RWPE2 (cell line): ENCODE measurements at regions not wholly inside any gene's neighbourhood (a gene's known extent, or its start where the extent isn't known, plus 50 kb on each side); places are given as distances from the start of the nearest gene placed in this dataset.
"Not testable (repeated sequence)": the region's sequence is repeated elsewhere in the genome, so short reads cannot be mapped to it uniquely, and the experiment has no call there.

ENCODE experiments used
- ATAC-seq: fragments of 200-7000 bp; cut with Tn5 transposase; 3 replicates; pipeline ENCODE4 v1.9.1; 2021; ENCODE audit warnings: low read depth
- DNase-seq: peaks from one replicate; pipeline ENCODE4 v3.0.0-alpha.2; 2020; ENCODE audit warnings: low spot score
- H3K27ac ChIP-seq: fragments of 450-650 bp; 2 replicates; pipeline ENCODE4 v1.5.1; 2017; ENCODE audit warnings: mild to moderate bottlenecking; ENCODE audit not compliant: poor library complexity, severe bottlenecking
- H3K27me3 ChIP-seq: fragments of 250-450 bp; sonication (Bioruptor Pico); 2 replicates; pipeline ENCODE4 v1.5.1; 2021; ENCODE audit warnings: mild to moderate bottlenecking, moderate library complexity; ENCODE audit not compliant: insufficient read depth, poor library complexity, severe bottlenecking
- H3K36me3 ChIP-seq: fragments of 250-450 bp; sonication (Bioruptor Pico); 2 replicates; pipeline ENCODE4 v1.5.1; 2020; ENCODE audit warnings: low read depth, mild to moderate bottlenecking, moderate library complexity
- H3K4me1 ChIP-seq: fragments of 250-450 bp; sonication (Bioruptor Pico); 2 replicates; pipeline ENCODE4 v1.5.1; 2021; ENCODE audit warnings: mild to moderate bottlenecking, moderate library complexity; ENCODE audit not compliant: insufficient read depth, poor library complexity, severe bottlenecking
- H3K4me3 ChIP-seq: fragments of 250-450 bp; sonication (Bioruptor Pico); 2 replicates; pipeline ENCODE4 v1.5.1; 2021; ENCODE audit warnings: mild to moderate bottlenecking, moderate library complexity; ENCODE audit not compliant: severe bottlenecking
- H3K9me3 ChIP-seq: fragments of 250-450 bp; sonication (Bioruptor Pico); 2 replicates; pipeline ENCODE4 v1.5.1; 2021; ENCODE audit warnings: mild to moderate bottlenecking, moderate library complexity; ENCODE audit not compliant: severe bottlenecking
- TF ChIP-seq, protein P1 (sequence below): fragments of 450-650 bp; IDR thresholded peaks from one replicate; pipeline ENCODE4 v1.5.1; 2017; ENCODE audit warnings: mild to moderate bottlenecking, moderate library complexity; ENCODE audit not compliant: poor library complexity, severe bottlenecking

DNA sequence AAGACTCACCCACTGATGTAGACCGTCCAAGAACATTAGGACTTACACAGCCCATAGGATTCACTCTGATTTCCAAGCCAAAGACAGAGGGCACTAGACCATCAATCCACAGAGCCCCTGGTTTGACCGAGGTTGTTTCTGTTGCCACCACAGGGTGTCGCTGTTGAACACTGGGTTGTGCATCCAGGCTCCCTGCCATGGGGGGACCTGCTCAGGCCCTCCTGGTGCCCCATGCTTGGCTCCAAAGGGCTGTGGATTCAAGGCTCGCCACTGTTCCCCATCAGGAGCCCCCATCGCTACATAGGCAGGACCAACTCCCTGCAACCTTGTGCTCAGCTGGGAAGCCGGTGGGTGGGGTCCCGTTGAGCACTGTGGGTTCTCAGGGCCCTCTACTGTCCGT, 128.0 kb upstream of the ANO1 start:
- DNase-seq (peak; percentile 47), ATAC-seq (no peak)
- peak overlapping the region; percentile 74 for H3K27ac ChIP-seq

DNA sequence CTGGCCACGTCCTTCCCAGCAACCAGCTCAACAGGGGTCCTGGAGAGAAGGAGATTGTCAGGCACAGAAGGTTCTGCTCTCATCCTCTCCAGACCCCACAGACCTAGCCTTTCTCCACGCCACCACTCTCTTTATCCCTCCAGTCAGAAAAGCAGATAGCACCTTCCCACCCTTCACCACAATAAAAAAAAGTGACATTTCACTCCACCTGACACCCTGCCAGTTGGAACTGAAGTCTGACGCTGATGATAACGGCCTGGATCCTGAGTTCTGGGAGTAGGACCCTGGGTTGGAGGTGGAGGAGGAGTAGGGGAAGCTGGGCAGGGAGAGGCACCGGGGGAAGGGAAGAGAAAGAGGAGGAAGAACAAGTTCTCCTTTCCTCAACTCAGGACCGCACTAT, 127.5 kb upstream of the ANO1 start:
- DNase-seq = no peak
- TF ChIP-seq, protein P1, sequence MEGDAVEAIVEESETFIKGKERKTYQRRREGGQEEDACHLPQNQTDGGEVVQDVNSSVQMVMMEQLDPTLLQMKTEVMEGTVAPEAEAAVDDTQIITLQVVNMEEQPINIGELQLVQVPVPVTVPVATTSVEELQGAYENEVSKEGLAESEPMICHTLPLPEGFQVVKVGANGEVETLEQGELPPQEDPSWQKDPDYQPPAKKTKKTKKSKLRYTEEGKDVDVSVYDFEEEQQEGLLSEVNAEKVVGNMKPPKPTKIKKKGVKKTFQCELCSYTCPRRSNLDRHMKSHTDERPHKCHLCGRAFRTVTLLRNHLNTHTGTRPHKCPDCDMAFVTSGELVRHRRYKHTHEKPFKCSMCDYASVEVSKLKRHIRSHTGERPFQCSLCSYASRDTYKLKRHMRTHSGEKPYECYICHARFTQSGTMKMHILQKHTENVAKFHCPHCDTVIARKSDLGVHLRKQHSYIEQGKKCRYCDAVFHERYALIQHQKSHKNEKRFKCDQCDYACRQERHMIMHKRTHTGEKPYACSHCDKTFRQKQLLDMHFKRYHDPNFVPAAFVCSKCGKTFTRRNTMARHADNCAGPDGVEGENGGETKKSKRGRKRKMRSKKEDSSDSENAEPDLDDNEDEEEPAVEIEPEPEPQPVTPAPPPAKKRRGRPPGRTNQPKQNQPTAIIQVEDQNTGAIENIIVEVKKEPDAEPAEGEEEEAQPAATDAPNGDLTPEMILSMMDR = no peak
- H3K27ac ChIP-seq = no peak overlapping the region
- no peaks in the 10 kb centered on the region for H3K27me3 ChIP-seq
- H3K4me1 ChIP-seq = peaks cover 28% of the 10 kb centered on the region
- no peaks in the 10 kb centered on the region for H3K9me3 ChIP-seq
- no peaks in the 10 kb centered on the region for H3K36me3 ChIP-seq
- H3K4me3 ChIP-seq = no peak overlapping the region
- no peak for ATAC-seq

More for the DNA sequence above, 128.0 kb upstream of the ANO1 start:
- Histone ChIP-seq H3K27me3 (no peaks in the 10 kb centered on the region), H3K4me3 (no peak overlapping the region), H3K36me3 (no peaks in the 10 kb centered on the region), H3K9me3 (no peaks in the 10 kb centered on the region), H3K4me1 (peaks cover 28% of the 10 kb centered on the region)
- TF ChIP-seq, protein P1 = peak; percentile 39

DNA sequence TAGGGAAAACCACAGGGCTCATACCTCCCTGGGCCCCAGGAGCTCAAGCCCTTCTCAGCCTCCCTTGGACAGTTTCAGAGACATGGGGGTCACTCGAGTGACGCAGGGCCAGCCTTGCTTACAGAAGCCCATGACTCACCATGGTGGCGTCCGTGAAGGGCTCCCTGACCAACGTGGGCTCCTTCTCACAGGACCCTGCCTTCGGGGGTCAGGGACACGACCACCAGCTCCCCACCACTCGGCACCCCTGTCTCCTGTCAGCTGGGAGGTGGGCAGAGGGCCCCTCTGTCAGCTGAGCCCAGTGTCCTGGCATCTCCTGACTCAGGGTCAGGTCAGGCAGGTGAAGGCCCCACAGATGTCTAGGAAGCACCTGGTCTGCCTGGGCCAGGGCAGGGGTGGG, 126.3 kb upstream of the ANO1 start:
- Histone ChIP-seq H3K36me3 (no peaks in the 10 kb centered on the region), H3K4me3 (no peak overlapping the region), H3K27me3 (no peaks in the 10 kb centered on the region), H3K9me3 (no peaks in the 10 kb centered on the region), H3K27ac (no peak overlapping the region), H3K4me1 (peaks cover 28% of the 10 kb centered on the region)
- DNase-seq (peak; percentile 46), ATAC-seq (no peak)
- TF ChIP-seq, protein P1 = no peak

DNA sequence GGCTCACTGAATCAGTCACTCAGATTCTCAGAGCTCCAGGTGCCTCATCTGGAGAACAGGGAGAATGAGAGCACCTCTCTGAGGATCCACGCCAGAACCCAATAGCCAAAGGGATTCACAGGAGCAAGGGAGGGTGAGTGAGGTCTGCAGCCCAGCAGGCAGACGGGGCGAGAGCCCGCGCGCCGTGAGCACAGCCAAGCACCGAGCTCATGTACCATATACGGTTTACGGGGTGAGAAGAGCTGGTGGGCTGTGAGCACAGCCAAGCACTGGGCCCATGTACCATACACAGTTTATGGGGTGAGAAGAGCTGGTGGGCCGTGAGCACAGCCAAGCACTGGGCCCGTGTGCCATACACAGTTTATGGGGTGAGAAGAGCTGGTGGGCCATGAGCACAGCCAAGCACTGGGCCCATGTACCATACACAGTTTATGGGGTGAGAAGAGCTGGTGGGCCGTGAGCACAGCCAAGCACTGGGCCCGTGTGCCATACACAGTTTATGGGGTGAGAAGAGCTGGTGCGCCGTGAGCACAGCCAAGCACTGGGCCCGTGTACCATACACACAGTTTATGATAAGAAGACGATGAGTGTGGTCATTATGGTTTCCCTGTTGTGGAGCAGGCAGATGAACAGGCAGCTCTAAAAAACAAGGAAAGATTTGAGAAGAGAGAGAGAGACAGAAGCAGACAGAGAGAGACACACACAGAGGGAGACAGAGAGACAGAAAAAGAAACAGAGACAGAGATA, 125.7 kb upstream of the ANO1 start:
- not testable (repeated sequence) for H3K27ac ChIP-seq, H3K36me3 ChIP-seq, ATAC-seq, H3K9me3 ChIP-seq, H3K27me3 ChIP-seq, H3K4me3 ChIP-seq
- DNase-seq = peak; percentile 22
- peaks cover 28% of the 10 kb centered on the region for H3K4me1 ChIP-seq

DNA sequence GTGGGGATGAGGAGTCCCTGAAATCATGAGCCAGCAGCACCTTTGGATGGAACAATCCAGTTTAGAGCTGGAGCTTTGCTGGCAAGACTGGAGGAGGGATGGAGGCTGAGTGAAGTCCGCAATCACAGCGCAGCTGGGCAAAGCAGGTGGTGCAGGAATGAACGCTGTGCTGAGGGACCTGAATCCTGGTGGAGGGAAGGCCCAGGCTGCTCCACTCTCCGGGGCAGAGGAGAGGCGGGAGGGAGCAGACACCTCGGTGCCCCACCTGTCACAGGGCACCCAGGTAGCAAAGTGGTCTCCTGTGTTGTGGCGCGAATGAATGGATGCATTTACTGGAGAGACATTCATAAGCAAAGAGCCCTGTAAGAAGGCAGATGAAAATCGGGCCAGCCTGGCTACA, 124.8 kb upstream of the ANO1 start:
- H3K9me3 ChIP-seq = no peaks in the 10 kb centered on the region
- H3K4me3 ChIP-seq = no peak overlapping the region
- H3K27ac ChIP-seq = no peak overlapping the region
- H3K36me3 ChIP-seq = no peaks in the 10 kb centered on the region
- ATAC-seq (no peak), DNase-seq (peak; percentile 19)
- peaks cover 19% of the 10 kb centered on the region for H3K4me1 ChIP-seq
- H3K27me3 ChIP-seq = no peaks in the 10 kb centered on the region
- TF ChIP-seq, protein P1 = no peak
